Heart left ventricle (tissue), 13 donors: ENCODE measurements at regions not wholly inside any gene's neighbourhood (a gene's known extent, or its start where the extent isn't known, plus 50 kb on each side); places are given as distances from the start of the nearest gene placed in this dataset.

ENCODE experiments used
- POLR2A ChIP-seq, 2 donors: fragments of 450-650 bp; IDR thresholded peaks; one replicate each; pipeline ENCODE4 v1.6.1; 2017; ENCODE audit warnings: antibody characterized with exemption in 2 of 2, mild to moderate bottlenecking in 2 of 2, moderate library complexity in 2 of 2
- TF ChIP-seq, protein P1 (sequence below), 12 donors: fragments of 200-600 bp; sonication (generic) in 4 of 12; IDR thresholded peaks; one replicate each; pipeline versions ENCODE4 v1.5.0 to v1.8.0; 2018 to 2022; ENCODE audit warnings: antibody characterized with exemption in 12 of 12, mild to moderate bottlenecking in 5 of 12
- donor health status: ischemic (EF 13 %, LVEDD 7.1; RV severe dilation, severe dysfunction).
- donor health status: DM: no; HTN: yes; CAD: no.
- donor health status: DM: no; HTN: no; CAD: no.
- donor health status: ischemic (EF 25% LVEDD 6.9; RV normal size, moderate dysfunction).
- donor health status: ischemic (EF 25% LVEDD 5.7; RV mildly dilated, moderate dysfunction).
- donor health status: ischemic (EF 35%, LVEDD 5.7; RV mildly dilated, moderate dysfunction).
- donor health status: nonischemic (EF 11% LVEDD 7.7; RV severe dilation, severe dysfunction).
- donor health status: DM: yes; HTN: yes; CAD: no.
- donor health status: PGD.
- donor health status: ischemic (EF 29% LVEDD 5.4; RV normal size, mild dysfunction).
- donor health status: nonischemic (EF 23%, LVEDD 6.1; RV moderate dilation, normal function).

DNA sequence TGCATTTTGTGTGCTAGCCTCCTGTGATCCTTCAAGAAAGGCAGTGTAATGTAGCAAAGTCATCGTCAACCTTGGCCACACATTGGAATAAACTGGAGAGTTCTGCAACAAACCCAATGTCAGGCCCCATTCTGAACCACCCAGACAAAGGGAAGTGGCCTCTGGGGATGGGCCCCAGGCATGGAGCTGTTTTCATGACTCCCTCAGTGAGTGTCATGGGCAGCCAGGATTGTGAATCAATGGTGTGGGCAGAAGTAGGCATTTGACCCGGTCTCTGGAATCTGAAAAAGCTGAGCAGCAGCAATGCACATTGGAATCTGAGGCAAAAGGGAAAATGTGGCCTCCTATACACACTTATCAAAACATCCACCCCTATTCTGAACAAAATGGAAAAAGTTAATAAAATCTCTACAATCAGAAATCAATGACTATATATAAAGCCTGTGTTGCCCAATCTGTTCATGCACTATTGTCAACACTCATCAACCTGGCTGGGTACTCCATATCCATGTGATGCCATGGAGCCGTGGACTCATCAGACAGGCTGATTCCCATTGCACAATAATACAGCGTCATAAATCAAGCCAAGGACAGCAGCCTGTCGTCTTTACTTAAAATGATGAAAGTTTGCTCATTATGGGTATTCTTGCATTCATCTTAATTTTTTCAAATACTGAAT lies 134.9 kb upstream of the STMND1 start:
- TF ChIP-seq, protein P1, sequence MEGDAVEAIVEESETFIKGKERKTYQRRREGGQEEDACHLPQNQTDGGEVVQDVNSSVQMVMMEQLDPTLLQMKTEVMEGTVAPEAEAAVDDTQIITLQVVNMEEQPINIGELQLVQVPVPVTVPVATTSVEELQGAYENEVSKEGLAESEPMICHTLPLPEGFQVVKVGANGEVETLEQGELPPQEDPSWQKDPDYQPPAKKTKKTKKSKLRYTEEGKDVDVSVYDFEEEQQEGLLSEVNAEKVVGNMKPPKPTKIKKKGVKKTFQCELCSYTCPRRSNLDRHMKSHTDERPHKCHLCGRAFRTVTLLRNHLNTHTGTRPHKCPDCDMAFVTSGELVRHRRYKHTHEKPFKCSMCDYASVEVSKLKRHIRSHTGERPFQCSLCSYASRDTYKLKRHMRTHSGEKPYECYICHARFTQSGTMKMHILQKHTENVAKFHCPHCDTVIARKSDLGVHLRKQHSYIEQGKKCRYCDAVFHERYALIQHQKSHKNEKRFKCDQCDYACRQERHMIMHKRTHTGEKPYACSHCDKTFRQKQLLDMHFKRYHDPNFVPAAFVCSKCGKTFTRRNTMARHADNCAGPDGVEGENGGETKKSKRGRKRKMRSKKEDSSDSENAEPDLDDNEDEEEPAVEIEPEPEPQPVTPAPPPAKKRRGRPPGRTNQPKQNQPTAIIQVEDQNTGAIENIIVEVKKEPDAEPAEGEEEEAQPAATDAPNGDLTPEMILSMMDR (IDR thresholded peaks at IDR 0.05), result no peak
- no peak for TF ChIP-seq POLR2A (IDR thresholded peaks at IDR 0.05)
